Ishikawa (cell line): ENCODE measurements at regions not wholly inside any gene's neighbourhood (a gene's known extent, or its start where the extent isn't known, plus 50 kb on each side); places are given as distances from the start of the nearest gene placed in this dataset.

ENCODE experiments used
- CEBPB ChIP-seq: IDR thresholded peaks from 2 replicates; pipeline ENCODE4 v1.6.1; 2012
- CREB1 ChIP-seq: IDR thresholded peaks from 2 replicates; pipeline ENCODE4 v1.6.1; 2012; ENCODE audit warnings: low read depth
- EGR1 ChIP-seq: IDR thresholded peaks from 2 replicates; pipeline ENCODE4 v1.6.1; 2012
- EP300 ChIP-seq: IDR thresholded peaks from 2 replicates; pipeline ENCODE4 v1.6.1; 2012; ENCODE audit warnings: borderline replicate concordance
- FOXM1 ChIP-seq: IDR thresholded peaks from 2 replicates; pipeline ENCODE4 v1.6.1; 2012; ENCODE audit warnings: low read depth, borderline replicate concordance
- MAX ChIP-seq: IDR thresholded peaks from 2 replicates; pipeline ENCODE4 v1.6.1; 2012
- NFIC ChIP-seq: IDR thresholded peaks from 2 replicates; pipeline ENCODE4 v1.6.1; 2012
- RAD21 ChIP-seq: IDR thresholded peaks from 2 replicates; pipeline ENCODE4 v1.6.1; 2012; ENCODE audit warnings: low read depth
- REST ChIP-seq: IDR thresholded peaks from 2 replicates; pipeline ENCODE4 v1.6.1; 2012; ENCODE audit warnings: low read depth, mild to moderate bottlenecking
- TAF1 ChIP-seq: IDR thresholded peaks from 2 replicates; pipeline ENCODE4 v1.6.1; 2012; ENCODE audit warnings: low read depth, mild to moderate bottlenecking
- TCF12 ChIP-seq: IDR thresholded peaks from 2 replicates; pipeline ENCODE4 v1.6.1; 2012; ENCODE audit warnings: low read depth
- TEAD4 ChIP-seq: IDR thresholded peaks from 2 replicates; pipeline ENCODE4 v1.6.1; 2012
- USF1 ChIP-seq: IDR thresholded peaks from 2 replicates; pipeline ENCODE4 v1.6.1; 2012
- YY1 ChIP-seq: IDR thresholded peaks from 2 replicates; pipeline ENCODE4 v1.6.1; 2012; ENCODE audit warnings: low read depth
- ZBTB7A ChIP-seq: IDR thresholded peaks from 2 replicates; pipeline ENCODE4 v1.6.1; 2012; ENCODE audit warnings: low read depth

- TF ChIP-seq YY1 (no peak), EGR1 (no peak), MAX (no peak), EP300 (no peak), TEAD4 (no peak), TAF1 (no peak), REST (no peak), TCF12 (no peak), CEBPB (no peak), ZBTB7A (no peak), NFIC (no peak), FOXM1 (no peak), USF1 (no peak), RAD21 (no peak), CREB1 (no peak)
Measured at GRCh38 chr22:35195226-35195625, 62.1 kb upstream of the HMGXB4 start.

GRCh38 chr22:35195821-35196220 is 61.5 kb upstream of the HMGXB4 start:
- TF ChIP-seq YY1, result no peak
- no peak for TF ChIP-seq EP300
- no peak for TF ChIP-seq NFIC
- TF ChIP-seq ZBTB7A, result no peak
- no peak for TF ChIP-seq TCF12
- TF ChIP-seq REST, result no peak
- no peak for TF ChIP-seq TEAD4
- no peak for TF ChIP-seq USF1
- no peak for TF ChIP-seq FOXM1
- TF ChIP-seq TAF1, result no peak
- TF ChIP-seq EGR1, result no peak
- no peak for TF ChIP-seq RAD21
- no peak for TF ChIP-seq MAX
- no peak for TF ChIP-seq CREB1

- TF ChIP-seq CREB1 (no peak), TAF1 (no peak), REST (no peak), EGR1 (no peak), ZBTB7A (no peak), RAD21 (no peak)
Measured at GRCh38 chr22:35197071-35197470, 60.2 kb upstream of the HMGXB4 start.

GRCh38 chr22:35197886-35198285 is 59.4 kb upstream of the HMGXB4 start:
- TF ChIP-seq USF1 (no peak), TAF1 (no peak), NFIC (no peak), TCF12 (no peak), TEAD4 (no peak), EP300 (no peak), REST (no peak), CREB1 (no peak), EGR1 (no peak), ZBTB7A (no peak), MAX (no peak), YY1 (no peak), FOXM1 (no peak), RAD21 (no peak), CEBPB (no peak)
